H1 (cell line): ENCODE measurements at regions not wholly inside any gene's neighbourhood (a gene's known extent, or its start where the extent isn't known, plus 50 kb on each side); places are given as distances from the start of the nearest gene placed in this dataset.

Experiments used
- CREB1 ChIP-seq: IDR thresholded peaks from 2 replicates; pipeline ENCODE4 v1.6.1; 2012; ENCODE audit warnings: inconsistent platforms
- TAF7 ChIP-seq: optimal IDR thresholded peaks from 2 replicates; pipeline ENCODE3; 2011; ENCODE audit warnings: low read depth, mild to moderate bottlenecking, inconsistent platforms, low read length, moderate library complexity, borderline replicate concordance
- TF ChIP-seq, protein P1 (sequence below), 3 experiments: IDR thresholded peaks; 1 replicate in 2 of 3; 2 replicates in 1 of 3; pipeline versions ENCODE4 v1.5.1 to v1.6.1; 2011; ENCODE audit warnings: low read length in 3 of 3, mild to moderate bottlenecking in 3 of 3, inconsistent platforms in 2 of 3, low read depth in 1 of 3, moderate library complexity in 1 of 3; ENCODE audit not compliant: insufficient read depth in 1 of 3; ENCODE audit errors: control extremely low read depth in 1 of 3

DNA sequence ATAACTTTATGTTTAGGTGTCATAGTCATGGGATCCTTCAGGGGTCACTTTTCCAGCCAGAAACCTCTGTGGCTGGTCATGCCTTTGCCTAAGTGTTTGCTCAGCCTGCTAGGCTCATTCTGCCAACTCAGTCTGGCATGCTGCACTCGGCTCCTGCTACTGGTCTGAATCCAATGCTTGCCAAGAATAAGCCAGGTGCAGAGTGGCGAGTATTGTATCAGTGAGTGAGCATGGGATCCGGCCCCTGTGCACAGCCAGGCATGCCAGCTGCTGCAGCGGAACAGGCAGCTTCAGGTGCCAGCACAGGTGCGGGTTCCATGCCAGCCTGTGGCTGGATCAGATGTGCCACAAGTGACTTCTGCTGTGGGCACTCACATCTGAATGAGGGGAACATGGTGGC lies 1269.3 kb upstream of the CNTN5 start:
- TF ChIP-seq, protein P1, sequence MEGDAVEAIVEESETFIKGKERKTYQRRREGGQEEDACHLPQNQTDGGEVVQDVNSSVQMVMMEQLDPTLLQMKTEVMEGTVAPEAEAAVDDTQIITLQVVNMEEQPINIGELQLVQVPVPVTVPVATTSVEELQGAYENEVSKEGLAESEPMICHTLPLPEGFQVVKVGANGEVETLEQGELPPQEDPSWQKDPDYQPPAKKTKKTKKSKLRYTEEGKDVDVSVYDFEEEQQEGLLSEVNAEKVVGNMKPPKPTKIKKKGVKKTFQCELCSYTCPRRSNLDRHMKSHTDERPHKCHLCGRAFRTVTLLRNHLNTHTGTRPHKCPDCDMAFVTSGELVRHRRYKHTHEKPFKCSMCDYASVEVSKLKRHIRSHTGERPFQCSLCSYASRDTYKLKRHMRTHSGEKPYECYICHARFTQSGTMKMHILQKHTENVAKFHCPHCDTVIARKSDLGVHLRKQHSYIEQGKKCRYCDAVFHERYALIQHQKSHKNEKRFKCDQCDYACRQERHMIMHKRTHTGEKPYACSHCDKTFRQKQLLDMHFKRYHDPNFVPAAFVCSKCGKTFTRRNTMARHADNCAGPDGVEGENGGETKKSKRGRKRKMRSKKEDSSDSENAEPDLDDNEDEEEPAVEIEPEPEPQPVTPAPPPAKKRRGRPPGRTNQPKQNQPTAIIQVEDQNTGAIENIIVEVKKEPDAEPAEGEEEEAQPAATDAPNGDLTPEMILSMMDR (IDR thresholded peaks at IDR 0.05; ENCODE audit: control extremely low read depth in 1 of 3, insufficient read depth in 1 of 3, low read depth in 1 of 3, low read length in 3 of 3): no peak
- TF ChIP-seq TAF7 (no peak), CREB1 (no peak)
